ENCODE measurements at regions not wholly inside any gene's neighbourhood (a gene's known extent, or its start where the extent isn't known, plus 50 kb on each side); places are given as distances from the start of the nearest gene placed in this dataset.

GRCh38 chr2:212665948-212666347 lies 127.3 kb upstream of the ERBB4 start:
- 3% methylated on average over 1 of the region's 1 CpG for WGBS (ENCODE audit: insufficient coverage, insufficient replicate concordance, low lambda C conversion rate, missing lambda C conversion rate)
- FAIRE-seq (no peak), DNase-seq (ENCODE audit: low read depth, low spot score) (no peak), ATAC-seq (no peak)
- no TSS peak for BruUV-seq (replicated peaks)
- H2AFZ ChIP-seq (ENCODE audit: control insufficient read depth, low read depth, low read length) = no peak overlapping the region
- no peak overlapping the region for H3K4me3 ChIP-seq
- no peaks in the 10 kb centered on the region; a peak in 1 of 4 replicates for H3K27me3 ChIP-seq (replicated peaks in 1 of 2; ENCODE audit: control insufficient read depth in 2 of 2, insufficient read depth in 2 of 2, low read length in 1 of 2)
- in situ Hi-C loops (cut with MboI) (no loop called here), intact Hi-C loops (cut with micrococcal nuclease; ENCODE audit: unreplicated experiment) (no loop called here)
- H3K4me1 ChIP-seq (ENCODE audit: control insufficient read depth, insufficient read depth, low read length) = no peaks in the 10 kb centered on the region
- H4K20me1 ChIP-seq (ENCODE audit: control insufficient read depth, insufficient read depth) = no peaks in the 10 kb centered on the region
- no peaks in the 10 kb centered on the region for H3K9me3 ChIP-seq (replicated peaks; ENCODE audit: control insufficient read depth, insufficient read depth, low read length)
- H3K9ac ChIP-seq (ENCODE audit: control insufficient read depth, insufficient read depth, low read length) = no peak overlapping the region
- no peak overlapping the region for H3K4me2 ChIP-seq (ENCODE audit: control insufficient read depth, insufficient read depth)
- H3K27ac ChIP-seq (ENCODE audit: control insufficient read depth, insufficient read depth) = no peak overlapping the region
- H3K36me3 ChIP-seq (ENCODE audit: control insufficient read depth in 2 of 2, insufficient read depth in 2 of 2, low read length in 1 of 2) = no peaks in the 10 kb centered on the region
- POLR2A ChIA-PET = no interaction called here
- RAD21 ChIA-PET (ENCODE audit: unreplicated experiment) = no interaction called here
- no peak for TF ChIP-seq NR2C1 (IDR thresholded peaks at IDR 0.05)
- no peak for TF ChIP-seq RUNX3 (IDR thresholded peaks at IDR 0.05; ENCODE audit: low read length)
- no peak for TF ChIP-seq ZNF207 (IDR thresholded peaks at IDR 0.05; ENCODE audit: borderline replicate concordance)
- no peaks in the 10 kb centered on the region for H3K79me2 ChIP-seq (ENCODE audit: control insufficient read depth, insufficient read depth, low read length)
- SMC1A ChIA-PET (ENCODE audit: uncharacterized antibody, unreplicated experiment) = no interaction called here
- CTCF ChIA-PET = no interaction called here

- Histone ChIP-seq H3K4me2 (ENCODE audit: control insufficient read depth, insufficient read depth) (no peak overlapping the region), H3K27ac (ENCODE audit: control insufficient read depth, insufficient read depth) (no peak overlapping the region), H3K36me3 (ENCODE audit: control insufficient read depth in 2 of 2, insufficient read depth in 2 of 2, low read length in 1 of 2) (no peaks in the 10 kb centered on the region), H3K4me3 (no peak overlapping the region), H3K9me3 (replicated peaks; ENCODE audit: control insufficient read depth, insufficient read depth, low read length) (no peaks in the 10 kb centered on the region), H3K9ac (ENCODE audit: control insufficient read depth, insufficient read depth, low read length) (no peak overlapping the region), H3K27me3 (replicated peaks in 1 of 2; ENCODE audit: control insufficient read depth in 2 of 2, insufficient read depth in 2 of 2, low read length in 1 of 2) (no peaks in the 10 kb centered on the region; a peak in 1 of 4 replicates), H4K20me1 (ENCODE audit: control insufficient read depth, insufficient read depth) (no peaks in the 10 kb centered on the region), H2AFZ (ENCODE audit: control insufficient read depth, low read depth, low read length) (no peak overlapping the region), H3K79me2 (ENCODE audit: control insufficient read depth, insufficient read depth, low read length) (no peaks in the 10 kb centered on the region), H3K4me1 (ENCODE audit: control insufficient read depth, insufficient read depth, low read length) (no peaks in the 10 kb centered on the region)
- in situ Hi-C loops (cut with MboI) (no loop called here), intact Hi-C loops (cut with micrococcal nuclease; ENCODE audit: unreplicated experiment) (no loop called here)
- RAD21 ChIA-PET (ENCODE audit: unreplicated experiment) = interaction anchor here (0.6 kb wide), 1 partner anchor 9 kb away, joined by 3 read pairs; no protein-coding TSS in a partner anchor
- no TSS peak for BruUV-seq (replicated peaks)
- SMC1A ChIA-PET (ENCODE audit: uncharacterized antibody, unreplicated experiment) = no interaction called here
- POLR2A ChIA-PET = no interaction called here
- DNase-seq (ENCODE audit: low read depth, low spot score) (no peak), FAIRE-seq (no peak), ATAC-seq (no peak)
- CTCF ChIA-PET = interaction anchor here (1.1 kb wide), 1 partner anchor 14 kb away, joined by 4 read pairs; no protein-coding TSS in a partner anchor
- WGBS (ENCODE audit: insufficient coverage, insufficient replicate concordance, low lambda C conversion rate, missing lambda C conversion rate) = 12% methylated on average over 3 of the region's 3 CpGs
- TF ChIP-seq ELK1 (IDR thresholded peaks at IDR 0.05; ENCODE audit: low read depth, low read length) (no peak), SUPT20H (IDR thresholded peaks at IDR 0.05; ENCODE audit: borderline replicate concordance, control insufficient read depth, low read depth, low read length) (no peak), ZZZ3 (IDR thresholded peaks at IDR 0.05; ENCODE audit: control insufficient read depth, insufficient read length, low read depth) (no peak), PRDM15 (CRISPR knock-in tag; IDR thresholded peaks at IDR 0.05) (no peak), IKZF2 (IDR thresholded peaks at IDR 0.05) (no peak), SPI1 (IDR thresholded peaks at IDR 0.05; ENCODE audit: borderline replicate concordance, insufficient read depth, low read depth, low read length) (no peak), IRF4 (IDR thresholded peaks at IDR 0.05; ENCODE audit: low read depth, low read length) (no peak), JUND (IDR thresholded peaks at IDR 0.05; ENCODE audit: low read depth, low read length) (no peak), NFYB (IDR thresholded peaks at IDR 0.05; ENCODE audit: insufficient read depth, low read depth, low read length) (no peak), NR2C2 (IDR thresholded peaks at IDR 0.05; ENCODE audit: borderline replicate concordance, control insufficient read depth, insufficient read length, low read depth) (no peak), KAT2A (conservative IDR thresholded peaks at IDR 0.05; ENCODE audit: control insufficient read depth, low read depth, low read length) (no peak), BRCA1 (IDR thresholded peaks at IDR 0.05; ENCODE audit: low read depth, low read length) (no peak)
These were observed 120.8 kb upstream of the ERBB4 start for GRCh38 chr2:212659441-212659840.

Measured in GM12878 (cell line).